ENCODE measurements at regions not wholly inside any gene's neighbourhood (a gene's known extent, or its start where the extent isn't known, plus 50 kb on each side); places are given as distances from the start of the nearest gene placed in this dataset.

GRCh38 chr22:49588739-49589138, 238.9 kb downstream of the BRD1 start:
- Histone ChIP-seq H3K9me3 (no peaks in the 10 kb centered on the region), H3K36me3 (no peaks in the 10 kb centered on the region), H3K27ac (no peak overlapping the region), H3K4me1 (peaks cover 0 to 4% (median 0%) of the 10 kb centered on the region in 12 donors), H3K27me3 (no peaks in the 10 kb centered on the region), H3K4me3 (no peak overlapping the region)
- ATAC-seq (no peak), DNase-seq (peak in 1 of 5 donors; percentile 11)
- 77 to 84% (median 83%) methylated on average over 12 of the region's 12 CpGs for WGBS, 4 donors
- TF ChIP-seq POLR2A (IDR thresholded peaks at IDR 0.05) (no peak), CTCF (IDR thresholded peaks at IDR 0.05) (no peak)
- intact Hi-C loops (cut with DNase I) = loop anchor here in 1 of 10 donors (10.0 kb wide), 1 partner anchor 64 kb away; no protein-coding TSS in a partner anchor

GRCh38 chr22:49587987-49588386, 239.7 kb downstream of the BRD1 start:
- DNase-seq = no peak
- no peaks in the 10 kb centered on the region for H3K36me3 ChIP-seq
- H3K4me3 ChIP-seq = no peak overlapping the region
- TF ChIP-seq POLR2A (IDR thresholded peaks at IDR 0.05) (no peak), CTCF (IDR thresholded peaks at IDR 0.05) (no peak)
- H3K9me3 ChIP-seq = no peaks in the 10 kb centered on the region
- H3K27me3 ChIP-seq = no peaks in the 10 kb centered on the region
- H3K4me1 ChIP-seq = peaks cover 0 to 4% (median 0%) of the 10 kb centered on the region in 12 donors
- ATAC-seq = no peak
- intact Hi-C loops (cut with DNase I) = loop anchor here in 1 of 10 donors (10.0 kb wide), 1 partner anchor 63 kb away; no protein-coding TSS in a partner anchor
- WGBS, 4 donors = 83 to 88% (median 85%) methylated on average over 11 to 13 of the region's 13 CpGs
- no peak overlapping the region for H3K27ac ChIP-seq

GRCh38 chr22:49587421-49587820, 240.3 kb downstream of the BRD1 start:
- no peak for TF ChIP-seq POLR2A (IDR thresholded peaks at IDR 0.05)
- TF ChIP-seq CTCF (IDR thresholded peaks at IDR 0.05) = no peak
- H3K27ac ChIP-seq = no peak overlapping the region
- ATAC-seq (no peak), DNase-seq (peak in 1 of 5 donors; percentile 14)
- H3K4me3 ChIP-seq = no peak overlapping the region
- H3K36me3 ChIP-seq = no peaks in the 10 kb centered on the region
- peaks cover 0 to 4% (median 0%) of the 10 kb centered on the region in 12 donors for H3K4me1 ChIP-seq
- H3K27me3 ChIP-seq = no peaks in the 10 kb centered on the region
- WGBS, 4 donors = 89 to 98% (median 92%) methylated on average over 13 of the region's 13 CpGs
- no peaks in the 10 kb centered on the region for H3K9me3 ChIP-seq
- intact Hi-C loops (cut with DNase I) = loop anchor here in 1 of 10 donors (10.0 kb wide), 1 partner anchor 63 kb away; no protein-coding TSS in a partner anchor

GRCh38 chr22:49586873-49587272, 240.8 kb downstream of the BRD1 start:
- Histone ChIP-seq H3K27me3 (no peaks in the 10 kb centered on the region), H3K9me3 (no peaks in the 10 kb centered on the region), H3K27ac (no peak overlapping the region), H3K36me3 (no peaks in the 10 kb centered on the region), H3K4me3 (no peak overlapping the region), H3K4me1 (no peaks in the 10 kb centered on the region)
- ATAC-seq = no peak
- TF ChIP-seq POLR2A (IDR thresholded peaks at IDR 0.05) = no peak
- TF ChIP-seq CTCF (IDR thresholded peaks at IDR 0.05) = no peak
- intact Hi-C loops (cut with DNase I) = loop anchor here in 1 of 10 donors (10.0 kb wide), 1 partner anchor 62 kb away; no protein-coding TSS in a partner anchor
- WGBS, 4 donors = 54 to 85% (median 78%) methylated on average over 6 to 12 of the region's 12 CpGs
- DNase-seq = peak in 1 of 5 donors; percentile 15

Data from heart left ventricle (tissue), 16 donors.